Left hindlimb (tissue), 1 donor: ENCODE measurements at regions not wholly inside any gene's neighbourhood (a gene's known extent, or its start where the extent isn't known, plus 50 kb on each side); places are given as distances from the start of the nearest gene placed in this dataset.

Experiments used
- DNase-seq: peaks from one replicate; pipeline ENCODE4 v3.0.0-alpha.2; 2018

DNA sequence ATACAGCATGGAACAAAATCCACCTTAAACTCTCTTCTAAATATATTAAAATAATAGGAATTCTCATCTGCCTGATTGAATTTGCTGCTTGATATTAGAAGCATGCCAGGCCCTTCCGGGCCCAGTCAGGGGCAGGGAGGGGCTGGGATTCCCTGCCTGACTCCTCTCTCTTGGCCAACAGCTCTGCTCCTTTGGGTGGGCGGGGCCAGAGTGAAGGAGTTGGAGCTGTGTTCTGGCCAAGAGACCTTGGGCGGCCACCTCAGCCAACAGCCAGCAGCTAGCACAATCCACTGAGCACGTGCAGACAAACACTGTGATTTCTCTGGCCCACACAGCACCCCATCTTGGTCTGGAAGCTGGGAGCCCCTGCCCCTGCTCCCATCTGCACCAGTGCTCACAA, 140.3 kb downstream of the PJA1 start:
- peak; percentile 80 for DNase-seq

DNA sequence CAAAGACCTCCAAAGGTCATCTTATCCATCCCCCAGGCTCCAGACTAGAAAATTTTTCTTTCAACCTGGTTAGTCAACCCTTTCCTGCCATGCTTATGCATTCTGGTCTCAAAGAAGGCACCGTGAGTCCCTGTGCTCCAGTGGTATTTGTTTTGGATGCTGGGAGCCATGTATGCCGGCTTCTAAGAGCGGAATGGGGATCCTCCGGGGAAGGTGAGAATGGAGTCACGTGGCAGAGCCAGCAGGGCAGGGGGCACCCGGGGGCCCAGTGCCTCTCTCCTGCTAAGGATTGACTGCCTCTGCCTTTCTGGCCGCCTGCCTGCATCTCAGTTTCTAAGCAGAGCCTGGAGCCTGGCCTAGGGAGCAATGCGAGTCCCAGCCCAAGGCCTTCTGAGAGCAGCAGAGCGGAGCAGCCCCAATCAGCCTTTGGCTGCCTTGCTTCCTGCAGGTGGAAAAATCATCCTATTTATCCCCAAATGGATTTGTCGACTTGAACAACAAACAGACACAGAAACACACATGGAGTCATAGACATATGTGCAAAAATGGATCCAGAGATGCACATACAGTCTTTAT, 141.0 kb downstream of the PJA1 start:
- peak; percentile 46 for DNase-seq

DNA sequence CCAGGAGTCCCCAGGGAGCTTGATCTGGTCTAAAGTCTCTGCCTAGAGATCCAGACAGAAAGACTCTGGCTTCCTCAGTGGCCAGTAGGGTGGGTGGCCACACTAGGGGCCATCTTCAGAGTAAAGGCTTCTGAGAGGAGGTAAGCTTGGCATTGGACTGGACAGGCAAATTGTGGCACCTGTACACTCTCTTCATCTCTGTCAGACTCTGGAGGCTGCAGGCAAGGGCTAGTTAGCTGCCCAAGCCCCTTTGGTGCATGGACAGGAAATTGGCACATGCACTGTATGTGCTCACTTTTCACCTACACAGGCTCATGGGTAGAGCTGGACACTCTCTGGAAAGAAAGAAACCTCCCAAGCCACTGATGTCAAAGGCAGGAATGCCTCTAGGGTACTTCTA, 142.8 kb downstream of the PJA1 start:
- no peak for DNase-seq

DNA sequence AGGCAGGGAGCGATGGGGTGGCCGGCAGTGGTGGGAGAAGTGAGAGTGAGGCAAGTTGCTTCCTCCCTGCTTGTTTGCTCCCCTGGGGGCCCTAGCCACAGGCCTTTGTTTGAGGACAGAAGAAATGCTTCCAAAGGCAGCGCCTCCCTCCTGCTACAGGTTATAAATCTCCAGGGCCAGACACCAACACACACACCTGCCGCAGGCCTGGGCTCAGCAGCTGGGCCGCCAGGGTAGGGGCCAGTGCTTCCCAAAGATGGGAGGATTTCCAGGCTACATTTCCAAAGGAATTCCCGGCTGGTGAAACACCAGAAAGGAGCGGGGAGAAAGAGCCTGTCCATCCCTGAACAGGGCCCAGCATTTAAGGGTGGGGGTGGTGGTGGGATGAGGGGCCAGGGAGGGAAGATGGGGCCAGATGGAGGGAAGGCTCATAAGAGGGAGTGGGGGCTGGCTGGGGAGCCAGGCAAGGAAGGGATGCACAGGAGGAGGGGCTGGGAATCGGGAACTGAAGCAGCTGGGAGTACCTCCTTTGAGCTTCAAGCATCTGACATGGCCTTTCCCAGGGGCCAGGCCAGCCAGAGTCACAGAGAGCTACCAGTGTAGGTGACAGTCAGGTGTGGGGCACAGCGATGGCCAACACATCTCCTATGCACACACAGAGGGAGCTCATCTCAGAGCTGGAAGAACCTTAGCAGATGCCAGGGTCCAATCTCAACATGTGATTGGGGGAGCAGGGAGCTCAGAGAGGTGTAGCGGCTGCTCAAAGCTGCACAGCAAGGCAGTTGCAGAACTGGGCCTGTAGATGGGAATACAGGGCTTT, 143.9 kb downstream of the PJA1 start:
- DNase-seq = peak; percentile 68

DNA sequence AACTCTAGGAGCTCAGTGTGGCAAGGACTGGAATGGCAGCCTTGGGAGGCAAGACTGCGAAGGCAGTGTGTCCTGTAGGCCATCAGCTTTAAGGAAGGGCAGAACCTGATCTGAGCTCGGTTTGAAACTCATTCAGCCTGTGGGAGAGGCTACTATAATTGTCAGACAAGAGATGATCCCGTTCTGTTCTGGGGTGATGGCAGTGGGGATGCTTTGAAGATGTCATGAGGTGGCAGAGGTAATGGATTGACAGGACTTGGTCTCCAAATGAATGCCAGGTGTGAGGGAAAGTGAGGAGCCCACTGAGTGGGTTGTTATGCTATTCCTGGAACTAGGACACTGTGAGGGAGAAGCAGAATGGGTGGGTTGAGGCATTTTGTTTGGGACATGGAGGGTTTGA, 144.9 kb downstream of the PJA1 start:
- no peak for DNase-seq

DNA sequence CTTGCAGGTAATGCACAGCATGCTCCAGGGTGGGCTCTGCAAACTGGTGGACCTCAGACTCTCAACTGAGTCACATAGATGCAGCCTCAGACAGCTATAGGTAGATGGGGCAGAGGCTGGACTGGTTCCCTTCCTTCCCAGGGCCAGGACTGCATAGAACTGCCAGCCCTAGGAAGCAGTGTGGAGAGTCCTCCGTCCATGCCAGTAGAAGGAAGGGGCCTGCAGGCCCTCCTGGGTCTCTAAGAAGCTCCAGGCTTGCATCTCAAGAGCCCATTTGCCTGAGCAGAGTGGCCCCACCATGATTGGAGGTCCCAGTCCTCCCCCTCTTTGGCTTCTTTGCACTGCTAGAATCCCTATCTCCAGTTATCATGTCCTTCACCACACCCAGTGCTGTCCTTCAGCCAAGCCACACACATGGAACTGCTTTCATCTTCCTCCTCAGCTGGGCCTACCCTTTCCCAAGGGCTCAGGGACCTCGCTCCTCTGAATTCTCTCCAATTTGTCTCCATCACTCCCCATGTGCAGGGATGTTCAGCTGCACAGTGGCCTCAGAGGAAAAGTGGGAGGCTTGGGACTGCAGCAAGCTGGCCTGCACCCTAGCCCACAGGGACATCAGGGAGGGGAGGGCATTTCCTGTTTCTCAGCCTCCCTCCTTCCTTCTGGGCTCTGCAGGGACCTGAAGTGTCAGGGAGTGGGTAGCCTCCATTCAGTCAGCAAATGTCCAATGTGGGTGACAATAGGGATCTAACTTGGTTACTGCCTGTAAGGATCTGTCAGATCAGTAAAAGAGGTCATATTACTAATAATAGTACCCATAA, 146.0 kb downstream of the PJA1 start:
- no peak for DNase-seq

DNA sequence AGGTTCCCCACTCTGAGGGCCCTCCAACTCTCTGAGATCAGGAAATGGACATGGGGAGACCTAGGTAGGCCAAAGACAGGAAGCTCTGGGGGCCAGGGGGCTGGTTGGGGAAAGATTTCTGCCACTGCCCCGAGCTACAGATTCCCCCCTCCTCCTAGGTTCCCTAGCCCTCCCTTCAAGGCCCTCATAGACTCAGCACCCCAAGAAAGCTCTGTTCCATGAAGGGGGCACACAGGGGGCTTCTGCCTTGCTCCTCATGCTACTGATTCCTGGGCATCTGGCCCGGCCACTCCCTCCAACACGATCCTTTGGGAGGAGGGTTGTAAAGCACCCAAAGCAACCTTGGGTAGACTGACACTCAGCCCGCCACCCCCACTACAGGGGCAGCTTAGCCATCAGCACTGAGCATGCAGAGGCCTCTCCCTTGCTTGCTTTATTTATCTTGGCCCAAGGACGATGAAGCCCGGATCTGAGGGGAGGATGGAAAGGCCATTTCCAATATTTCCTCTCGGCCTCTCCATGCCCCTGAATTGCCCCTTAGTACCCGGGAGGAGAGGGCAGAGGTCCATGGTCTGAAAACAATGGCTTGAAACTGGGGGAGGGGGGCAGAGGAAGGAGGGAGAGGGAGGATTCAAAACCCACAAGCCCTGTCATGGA, 146.7 kb downstream of the PJA1 start:
- no peak for DNase-seq

DNA sequence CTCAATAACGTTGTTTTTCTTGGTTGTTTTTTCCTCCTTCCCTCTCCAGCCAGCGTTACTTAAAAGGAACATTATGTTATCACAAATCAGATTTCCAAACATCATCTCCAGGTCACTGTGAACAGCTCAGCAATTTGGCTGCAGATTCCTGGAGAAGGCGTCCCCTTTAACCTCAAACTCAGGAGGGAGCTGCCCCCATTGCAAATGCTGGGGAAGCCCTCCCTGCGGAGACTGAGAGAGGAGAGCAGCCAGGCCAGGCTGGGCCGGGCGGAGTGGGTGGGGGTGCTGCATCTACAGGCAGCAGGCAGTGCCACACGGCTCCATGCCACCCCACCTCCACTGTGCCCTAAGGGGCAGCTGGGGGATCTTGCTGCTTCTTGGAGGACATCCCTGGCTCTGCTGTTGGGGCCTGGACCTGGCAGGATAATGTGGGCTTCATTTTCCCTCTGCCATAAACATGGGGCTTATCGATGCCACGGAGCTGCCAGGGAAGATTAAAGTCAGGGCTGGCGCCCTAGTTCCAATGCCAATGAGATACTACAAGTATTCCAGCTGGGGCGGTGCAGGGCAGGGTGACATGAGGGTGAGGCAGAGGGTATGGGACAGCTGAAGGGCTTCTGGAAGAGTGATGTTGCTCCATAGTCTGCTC, 148.8 kb downstream of the PJA1 start:
- DNase-seq = no peak

DNA sequence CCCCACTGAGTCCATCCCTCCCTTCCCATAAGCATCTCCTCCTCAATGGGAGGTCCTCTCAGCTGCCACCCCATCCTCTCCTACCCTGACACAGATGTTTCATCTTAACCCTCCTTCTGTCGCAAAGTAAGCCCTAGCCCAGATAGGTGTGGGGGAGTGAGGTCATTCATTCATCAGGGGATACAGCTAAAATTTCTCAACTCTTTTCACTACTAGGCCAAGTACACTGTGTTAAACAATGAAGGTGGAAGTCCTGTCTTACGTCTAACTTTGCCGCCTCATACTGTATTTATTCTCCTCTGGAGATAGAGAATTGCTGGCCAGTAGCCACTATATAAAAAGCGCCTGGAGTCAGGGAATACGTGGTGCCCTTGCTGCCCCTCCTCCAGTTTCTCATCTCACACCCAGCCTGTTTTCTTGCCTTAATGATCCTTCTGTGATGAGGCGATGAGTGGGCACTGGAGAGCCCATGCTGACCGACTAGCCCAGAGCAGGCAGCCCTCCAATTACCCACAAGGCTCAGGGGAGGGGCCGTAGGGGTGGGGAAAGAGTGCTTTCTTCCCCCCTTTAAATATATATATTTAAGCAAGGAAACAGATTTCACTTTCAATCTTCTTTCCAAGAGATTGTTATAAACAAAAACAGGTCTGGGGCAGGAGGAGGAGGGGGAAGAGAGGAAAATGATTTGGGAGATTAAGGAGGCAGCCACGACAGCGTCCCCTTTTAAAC, 149.5 kb downstream of the PJA1 start:
- no peak for DNase-seq

DNA sequence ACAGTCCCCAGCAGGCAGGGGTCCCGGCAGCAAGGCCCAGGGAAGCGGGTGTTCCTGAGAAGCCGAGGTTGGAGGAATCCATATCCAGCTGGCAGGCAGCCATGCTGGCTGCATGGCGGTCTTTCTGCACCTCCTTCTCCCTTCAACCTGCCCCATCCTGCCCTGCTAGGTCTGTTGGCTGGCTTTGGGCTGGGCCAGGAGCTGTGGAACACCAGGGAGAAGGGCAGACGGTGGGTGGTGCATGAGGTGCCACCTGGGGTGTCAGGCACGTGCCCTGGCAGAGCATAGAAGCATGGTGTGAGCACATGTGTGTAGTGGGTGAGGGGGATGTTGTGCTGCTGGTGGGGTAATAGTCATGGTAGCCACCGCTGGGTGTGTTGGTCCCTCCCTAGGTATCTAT, 150.1 kb downstream of the PJA1 start:
- no peak for DNase-seq

DNA sequence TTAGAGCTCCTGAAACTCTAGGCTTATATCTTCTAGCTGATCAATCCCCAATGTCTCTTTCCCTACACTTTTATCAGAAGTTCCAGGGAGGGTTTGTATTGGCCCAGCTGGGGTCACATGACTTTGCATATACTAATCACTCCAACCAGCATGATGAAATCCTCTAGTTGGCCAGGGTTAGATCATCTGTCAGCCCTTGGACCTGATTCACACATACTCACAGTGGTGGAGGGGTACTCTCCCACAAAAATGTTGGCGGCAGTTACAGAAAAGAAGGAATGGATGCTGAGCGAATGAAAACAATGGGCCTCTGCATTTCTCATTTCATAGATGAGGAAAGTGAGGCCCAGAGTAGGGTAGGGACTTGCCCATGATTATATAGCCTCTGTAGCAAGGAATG, 151.1 kb downstream of the PJA1 start:
- DNase-seq = no peak

DNA sequence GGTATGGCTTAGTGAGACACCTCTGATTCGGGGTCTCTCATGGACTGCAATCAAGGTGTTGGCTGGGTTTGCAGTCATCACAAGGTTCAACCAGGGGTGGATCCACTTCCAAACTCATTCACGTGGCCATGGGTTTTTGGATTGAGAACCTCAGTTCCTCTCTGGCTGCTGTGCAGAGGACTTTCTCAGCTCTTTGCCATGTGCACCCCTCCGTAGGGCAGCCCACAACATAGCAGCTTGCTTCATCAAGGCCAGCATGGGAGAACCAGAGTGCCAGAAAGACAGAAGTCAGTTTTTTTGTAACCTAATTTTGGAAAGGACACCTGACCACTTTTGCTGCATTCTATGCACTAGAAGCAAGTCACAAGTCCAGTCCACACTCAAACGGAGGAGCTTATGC, 154.9 kb downstream of the PJA1 start:
- DNase-seq = no peak

DNA sequence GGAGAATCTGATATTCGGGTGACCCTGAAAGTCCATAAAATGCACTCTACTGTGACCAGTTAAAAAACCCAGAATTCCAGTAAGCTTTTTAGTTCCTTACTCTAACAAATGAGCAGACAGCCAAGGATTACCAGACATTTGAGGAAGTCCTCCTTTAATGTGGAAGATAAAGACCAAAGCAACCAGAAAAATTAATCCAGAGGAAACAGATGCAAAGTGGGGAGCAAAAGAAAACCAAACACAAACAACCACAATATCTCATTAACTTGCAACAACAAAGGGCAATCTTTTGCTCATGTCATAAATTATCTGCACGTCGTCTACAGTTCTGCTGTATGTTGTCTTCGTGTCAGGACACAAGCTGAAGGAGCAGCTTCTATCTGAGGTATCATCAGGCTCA, 164.4 kb downstream of the PJA1 start:
- no peak for DNase-seq

DNA sequence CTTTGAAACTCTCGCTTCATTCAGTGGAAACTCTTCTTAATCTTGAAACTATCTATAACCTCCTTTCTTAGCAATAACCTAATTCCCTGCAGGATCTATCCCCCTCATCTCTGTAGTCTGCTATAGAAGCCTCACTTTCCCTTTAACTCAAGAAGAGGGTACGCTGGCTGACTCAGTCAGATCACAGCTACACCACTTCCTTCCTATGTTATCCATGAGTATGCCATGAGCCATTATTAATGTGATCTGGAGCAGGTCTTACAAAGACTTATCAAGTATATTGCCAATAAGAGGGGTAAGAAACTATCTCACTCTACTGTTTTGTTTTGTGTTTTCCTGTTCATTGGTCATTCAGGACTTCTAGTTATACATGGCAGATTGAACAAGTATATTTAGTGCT, 165.3 kb downstream of the PJA1 start:
- no peak for DNase-seq

DNA sequence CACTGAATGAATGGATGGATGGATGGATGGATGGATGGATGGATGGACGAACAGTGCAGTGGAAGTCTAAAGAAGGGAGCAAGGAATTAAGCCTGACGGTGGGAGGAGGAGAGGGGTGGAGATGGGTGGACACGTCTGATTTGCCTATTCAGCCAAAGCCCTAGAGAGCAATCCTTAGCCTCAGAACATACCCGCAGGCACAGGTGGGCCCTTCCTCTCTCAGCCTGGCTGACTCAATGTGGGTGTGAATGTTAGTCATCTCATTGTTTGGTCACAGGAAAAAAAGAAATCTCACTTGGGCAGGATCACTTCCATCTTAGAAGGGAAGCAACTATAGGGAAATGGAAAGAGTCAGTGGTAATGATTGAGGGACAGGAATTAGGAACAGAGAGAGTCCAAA, 165.9 kb downstream of the PJA1 start:
- no peak for DNase-seq

DNA sequence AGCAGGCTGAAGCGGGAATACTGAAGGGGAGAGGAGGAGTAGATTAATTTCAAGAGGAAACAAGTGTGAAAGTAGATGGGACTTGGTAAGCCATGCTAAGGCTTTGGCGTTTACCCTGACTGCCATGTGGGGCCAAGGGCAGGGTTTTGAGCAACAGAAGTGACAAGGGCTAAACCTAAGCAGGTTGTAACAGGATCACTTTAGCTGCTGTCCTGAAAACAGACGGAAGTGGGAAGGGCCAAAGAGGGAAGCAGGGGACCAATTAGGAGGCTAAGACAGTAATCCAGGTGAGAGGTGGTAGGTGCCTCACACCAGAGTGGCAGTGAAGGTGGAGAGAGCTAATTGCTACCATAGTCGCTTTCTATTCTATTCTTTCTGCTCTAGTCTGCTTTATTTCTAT, 166.5 kb downstream of the PJA1 start:
- DNase-seq = no peak

DNA sequence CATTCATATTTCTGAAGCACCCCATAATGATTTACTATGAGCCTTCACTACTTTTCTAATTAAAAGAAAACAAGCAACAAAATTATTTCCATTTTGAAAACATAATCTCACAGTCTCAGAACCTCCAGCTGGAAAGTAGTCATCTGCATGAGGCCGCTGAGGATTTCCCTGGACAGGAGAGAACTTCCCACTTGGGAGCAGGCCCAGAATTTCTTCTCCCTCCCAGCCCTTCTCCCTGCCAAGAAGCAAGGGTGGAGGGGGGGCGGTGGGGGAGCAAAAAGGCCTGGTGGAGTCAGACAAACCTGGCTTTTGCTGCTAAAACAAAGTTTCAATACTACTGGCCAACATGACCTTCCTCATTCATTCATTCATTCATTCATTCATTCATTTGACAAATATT, 167.3 kb downstream of the PJA1 start:
- peak; percentile 73 for DNase-seq

DNA sequence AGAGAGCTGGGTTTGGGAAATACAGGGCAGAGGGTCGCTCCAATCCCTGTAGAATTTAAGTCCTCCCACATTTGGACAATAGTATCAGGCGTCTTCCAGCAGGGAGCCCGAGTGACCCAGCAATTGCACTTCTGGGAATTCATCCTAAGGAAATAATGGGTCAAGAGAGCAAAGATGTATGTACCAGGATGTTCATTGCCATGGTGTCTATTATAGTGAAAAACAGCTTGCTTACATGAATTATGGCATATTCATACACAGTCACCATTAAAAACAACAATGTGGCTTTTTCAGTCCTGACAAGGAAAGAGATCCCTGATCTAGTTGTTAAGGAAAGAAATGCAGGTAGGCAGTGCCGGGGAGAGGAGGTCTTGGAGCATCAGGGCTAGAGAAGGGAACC, 167.7 kb downstream of the PJA1 start:
- DNase-seq = no peak

DNA sequence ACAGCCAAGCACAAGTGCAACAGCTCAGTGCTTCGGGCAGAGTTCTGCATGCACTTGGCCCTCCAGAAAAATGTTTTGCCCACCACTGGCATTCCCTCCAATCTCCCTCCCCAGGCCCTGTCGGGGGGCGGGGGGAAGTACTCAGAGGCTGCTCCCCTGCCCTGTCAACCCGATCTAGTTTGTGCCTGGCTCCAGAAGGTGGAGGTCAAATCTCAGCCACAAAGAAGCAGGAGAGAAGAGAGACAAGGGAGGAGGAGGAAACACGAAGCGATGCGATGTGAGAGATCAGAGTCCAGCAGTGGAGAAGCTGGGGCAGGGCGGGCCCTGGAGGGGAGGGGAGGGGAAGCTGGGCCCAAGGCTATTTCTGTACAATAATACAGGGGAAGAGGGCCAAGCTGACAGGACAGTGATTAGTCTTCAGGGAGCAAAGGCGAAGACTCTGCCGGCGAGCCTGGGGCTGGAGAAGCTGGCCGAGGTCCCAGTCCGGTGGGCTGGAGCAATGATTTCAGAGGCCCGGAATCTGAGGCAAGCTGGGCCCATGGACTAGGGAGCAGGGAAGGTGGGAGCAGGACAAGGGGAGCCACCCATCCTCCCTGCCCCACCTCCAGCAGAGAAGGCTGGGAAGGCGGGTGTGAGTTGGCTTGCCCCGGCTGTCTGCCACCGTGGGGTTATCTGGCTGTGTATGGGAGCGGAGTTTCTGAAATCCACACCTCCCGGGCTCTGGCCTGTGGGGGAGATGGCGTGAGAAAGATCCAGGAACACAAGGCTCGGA, 167.1 kb downstream of the EFNB1 start:
- DNase-seq = peak; percentile 78

DNA sequence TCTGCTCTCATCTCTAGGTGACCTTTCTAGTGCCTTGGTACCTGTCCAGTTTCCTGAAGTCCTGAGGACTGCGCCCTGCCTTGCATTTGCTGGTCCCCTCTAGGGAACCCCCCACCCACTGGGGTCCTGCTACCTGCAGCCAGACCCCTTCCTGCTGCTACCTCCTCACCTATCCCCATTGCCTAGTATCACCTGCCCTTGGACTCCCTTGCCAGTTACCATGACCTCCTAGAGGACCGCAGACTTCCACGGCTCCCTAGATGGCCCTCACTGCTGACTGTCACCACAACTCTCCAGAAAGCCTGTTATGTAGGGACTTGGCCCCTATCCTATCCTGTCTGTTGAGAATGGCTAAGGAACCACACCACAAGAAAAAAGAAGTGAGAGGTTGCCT, 166.6 kb downstream of the EFNB1 start:
- no peak for DNase-seq

DNA sequence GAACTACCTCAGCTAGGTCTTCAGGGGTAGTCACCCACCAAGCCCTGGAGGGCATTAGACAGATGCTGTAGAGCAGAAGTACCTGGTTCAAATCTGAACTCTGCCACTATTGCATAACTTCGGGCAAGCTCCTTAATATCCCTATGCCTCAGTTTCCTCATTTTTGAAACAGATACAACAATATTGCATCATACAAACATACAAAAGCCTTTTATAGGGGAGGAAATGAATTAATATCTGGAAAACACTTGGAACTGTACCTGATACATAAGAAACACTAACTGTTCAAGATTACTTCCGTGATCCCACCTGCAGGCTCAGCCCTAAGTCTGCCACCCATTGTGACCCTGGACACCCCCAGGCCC, 166.1 kb downstream of the EFNB1 start:
- DNase-seq = no peak
